ENCODE measurements at regions not wholly inside any gene's neighbourhood (a gene's known extent, or its start where the extent isn't known, plus 50 kb on each side); places are given as distances from the start of the nearest gene placed in this dataset.
A peak's percentile ranks its signal among the peaks of the same experiment; 100 is the strongest.
"Not testable (repeated sequence)": the region's sequence is repeated elsewhere in the genome, so short reads cannot be mapped to it uniquely, and the experiment has no call there.

DNA sequence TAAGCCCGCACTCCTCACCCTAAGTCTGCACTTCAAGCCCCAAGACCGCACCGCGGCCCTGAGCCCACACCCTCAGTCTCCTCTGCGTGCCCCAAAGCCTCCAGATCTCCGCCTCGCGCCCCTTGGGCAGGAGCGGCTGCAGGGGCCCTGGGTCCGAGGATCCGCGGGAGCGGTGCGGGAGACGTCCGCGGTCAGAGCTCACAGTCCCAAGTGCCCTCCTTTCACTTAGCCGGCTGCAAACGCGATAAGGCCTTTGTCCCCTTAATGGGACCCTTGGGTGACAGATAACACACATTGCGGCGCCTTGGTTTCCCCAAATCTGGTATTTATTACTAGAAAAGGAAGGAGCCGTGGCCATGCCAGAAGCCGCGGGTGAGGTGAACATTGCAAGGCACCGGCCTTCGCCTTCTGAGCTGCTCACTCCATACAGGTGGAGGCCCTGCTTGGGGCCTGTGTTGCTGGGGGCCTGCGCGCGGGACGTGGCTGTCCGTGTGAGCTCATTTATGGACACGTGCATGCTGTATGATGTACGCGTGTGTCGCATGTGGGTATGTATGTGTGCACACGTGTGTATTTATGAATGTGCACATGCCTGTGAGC, 178.9 kb downstream of the OR4M2 start:
- not testable (repeated sequence) for DNase-seq (ENCODE audit: low read depth in 2 of 2, low spot score in 1 of 2)

DNA sequence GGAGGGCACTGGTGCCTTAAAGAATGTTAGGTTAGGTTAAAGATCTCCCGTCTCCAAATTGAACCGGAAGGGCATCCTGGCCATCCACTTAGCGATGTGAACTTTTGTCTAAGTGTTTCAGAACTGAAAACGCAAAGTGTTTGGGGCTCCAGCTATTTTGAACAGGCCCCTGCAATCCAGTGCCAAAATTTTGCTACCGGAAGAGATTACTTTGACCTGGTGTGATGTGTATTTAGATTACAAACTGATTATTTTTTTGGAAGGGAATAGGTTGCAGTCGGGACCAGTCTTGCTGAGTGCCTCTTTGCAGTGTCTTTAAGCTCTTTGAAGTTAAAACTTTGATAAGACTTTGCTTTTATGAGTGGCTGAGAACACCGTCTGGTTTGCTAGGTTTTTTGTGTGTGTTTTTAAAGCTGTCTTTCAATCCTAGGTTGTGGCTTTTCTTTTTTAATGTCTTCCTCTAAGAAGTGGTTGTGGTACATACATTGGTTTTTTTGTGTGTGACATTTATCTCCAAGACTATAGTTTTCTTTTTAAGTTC, 179.6 kb downstream of the OR4M2 start:
- DNase-seq (ENCODE audit: low read depth in 2 of 2, low spot score in 1 of 2) = no peak

DNA sequence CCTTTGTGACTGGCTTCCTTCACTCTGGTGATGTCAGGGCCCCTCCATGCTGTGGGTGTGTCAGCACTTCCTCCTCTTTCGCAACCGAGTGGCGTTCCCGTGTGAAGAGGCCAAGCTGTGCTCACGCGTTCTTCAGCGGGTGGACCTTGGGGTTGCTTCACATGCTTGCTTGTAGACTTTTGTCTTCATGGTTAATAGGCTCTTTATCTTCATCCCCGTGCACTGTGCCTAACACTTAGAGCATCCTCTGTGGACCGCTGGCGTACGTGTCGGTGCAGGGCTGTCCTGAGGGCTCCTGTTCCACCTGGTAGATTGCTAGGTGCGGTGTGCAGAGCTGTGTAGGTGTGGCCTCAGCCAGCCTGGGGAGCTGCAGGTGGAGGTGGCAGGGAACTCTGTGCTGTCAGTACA, 182.3 kb downstream of the OR4M2 start:
- DNase-seq (ENCODE audit: low read depth in 2 of 2, low spot score in 1 of 2) = peak in 1 of 2 donors; percentile 34

DNA sequence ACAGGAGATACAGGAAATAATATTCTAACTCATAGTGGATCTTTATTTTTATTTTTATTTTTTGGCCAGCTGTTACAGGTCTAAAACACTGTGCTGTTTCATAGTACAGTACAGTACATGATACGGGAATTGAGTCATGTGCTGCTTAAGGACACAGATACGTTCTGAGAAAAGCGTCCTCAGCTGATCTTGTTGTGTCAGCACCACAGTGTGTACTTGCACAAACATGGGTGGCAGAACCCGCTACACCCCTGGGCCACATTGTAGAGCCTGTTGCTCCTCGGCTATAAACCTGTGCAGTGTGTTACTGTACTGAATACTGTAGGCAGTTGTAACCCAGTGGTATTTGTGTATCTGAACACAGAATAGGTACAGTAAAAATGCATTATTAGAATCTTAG, 183.4 kb downstream of the OR4M2 start:
- no peak for DNase-seq (ENCODE audit: low read depth in 2 of 2, low spot score in 1 of 2)

DNA sequence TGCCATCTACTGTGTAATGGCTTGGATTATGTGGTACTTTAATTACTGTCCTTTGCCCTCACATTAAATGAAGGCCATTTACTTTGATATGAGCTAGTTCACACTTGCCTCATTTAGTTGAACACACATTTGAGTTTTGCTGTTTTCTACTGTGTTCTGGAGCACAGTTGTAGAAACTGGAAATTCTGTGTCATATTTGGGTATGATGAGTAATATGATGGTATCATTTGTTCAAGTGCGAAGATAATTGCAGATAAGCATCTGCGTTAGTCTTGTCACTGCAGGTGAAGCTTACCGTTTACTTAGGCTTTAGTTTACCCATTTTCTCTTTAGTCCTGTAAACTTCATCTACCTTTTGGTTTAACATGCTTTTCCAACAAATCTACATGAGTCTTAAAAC, 183.9 kb downstream of the OR4M2 start:
- DNase-seq (ENCODE audit: low read depth in 2 of 2, low spot score in 1 of 2) = not testable (repeated sequence)

DNA sequence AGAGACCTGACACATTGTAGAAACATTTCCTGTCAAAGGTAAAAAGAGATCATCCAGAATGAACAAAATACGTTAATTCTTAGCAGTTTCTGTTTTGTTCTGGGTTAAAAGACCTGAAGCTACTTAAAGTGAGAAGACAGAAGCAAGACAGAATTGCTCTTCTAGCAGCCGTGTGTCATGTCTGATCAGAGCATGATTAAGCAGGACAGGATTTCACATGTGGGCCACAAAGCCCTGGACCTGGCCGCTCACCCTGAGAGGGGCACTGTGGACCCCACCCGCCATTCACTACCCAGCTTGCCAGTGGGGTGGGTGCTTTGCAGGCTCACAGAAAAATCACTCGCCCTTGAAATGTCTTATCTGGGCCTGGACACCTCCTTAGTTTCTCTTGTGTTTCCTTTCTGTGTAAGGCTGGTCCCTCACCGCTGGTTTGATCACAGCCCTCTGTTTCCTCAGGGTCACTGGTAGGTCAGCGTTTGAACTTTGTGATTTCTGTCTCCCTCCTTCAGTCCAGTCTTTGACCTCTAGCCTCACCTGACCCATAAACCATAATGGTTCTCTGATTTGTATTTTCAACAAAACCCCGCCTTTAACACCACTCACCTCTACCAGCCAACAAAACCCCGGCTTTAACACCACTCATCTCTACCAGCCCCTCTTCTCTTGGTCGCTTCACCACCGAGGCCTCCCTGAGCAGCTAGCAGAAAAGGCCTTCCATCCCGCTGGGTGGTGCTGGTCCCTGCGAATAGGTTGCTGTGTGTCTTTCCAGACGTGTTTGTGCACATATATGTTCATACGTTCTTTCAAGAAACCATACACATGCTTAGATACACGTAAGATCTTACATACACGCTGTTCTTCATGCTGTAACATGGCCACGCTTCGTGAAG, 185.0 kb downstream of the OR4M2 start:
- DNase-seq (ENCODE audit: low read depth in 2 of 2, low spot score in 1 of 2) = peak in 1 of 2 donors; percentile 15

DNA sequence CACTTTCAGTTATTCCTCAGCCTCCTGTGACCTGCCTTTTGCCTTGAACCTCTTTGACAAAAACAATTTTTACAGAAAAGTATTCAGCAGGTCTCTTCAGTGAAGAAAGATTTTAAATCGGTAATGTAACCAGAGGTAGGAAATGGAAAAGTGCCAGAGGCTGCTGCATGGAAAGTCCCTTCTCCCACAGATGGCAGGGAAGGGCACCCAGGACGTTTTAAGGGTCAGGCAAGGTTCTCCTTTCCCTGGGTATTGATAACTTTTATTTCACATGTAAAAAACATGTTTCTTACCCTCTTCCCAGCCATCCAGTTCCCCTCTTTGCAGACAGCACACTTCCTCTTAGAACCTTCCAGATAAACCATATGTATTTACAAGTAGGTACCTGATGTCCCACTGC, 185.6 kb downstream of the OR4M2 start:
- no peak for DNase-seq (ENCODE audit: low read depth in 2 of 2, low spot score in 1 of 2)

DNA sequence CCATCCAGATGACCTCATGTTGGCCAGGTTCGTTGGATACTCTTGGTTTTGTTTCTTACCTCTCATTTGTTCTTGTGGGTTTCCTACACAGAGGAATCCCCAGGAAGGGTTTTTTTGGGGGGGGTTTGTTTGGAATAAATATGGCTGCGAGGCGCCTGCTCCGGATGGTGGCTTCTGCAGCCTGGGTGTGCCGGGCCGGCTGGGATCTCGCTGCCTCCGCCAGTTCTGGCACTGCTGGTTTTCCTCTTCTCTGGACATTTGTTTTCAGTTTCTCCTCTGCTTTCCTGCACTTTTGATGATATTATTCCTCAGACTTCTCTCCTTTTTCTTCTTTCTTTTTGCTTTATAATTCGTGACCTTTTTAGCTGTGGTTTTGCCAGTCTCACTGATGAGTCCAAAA, 187.4 kb downstream of the OR4M2 start:
- DNase-seq (ENCODE audit: low read depth in 2 of 2, low spot score in 1 of 2) = no peak

DNA sequence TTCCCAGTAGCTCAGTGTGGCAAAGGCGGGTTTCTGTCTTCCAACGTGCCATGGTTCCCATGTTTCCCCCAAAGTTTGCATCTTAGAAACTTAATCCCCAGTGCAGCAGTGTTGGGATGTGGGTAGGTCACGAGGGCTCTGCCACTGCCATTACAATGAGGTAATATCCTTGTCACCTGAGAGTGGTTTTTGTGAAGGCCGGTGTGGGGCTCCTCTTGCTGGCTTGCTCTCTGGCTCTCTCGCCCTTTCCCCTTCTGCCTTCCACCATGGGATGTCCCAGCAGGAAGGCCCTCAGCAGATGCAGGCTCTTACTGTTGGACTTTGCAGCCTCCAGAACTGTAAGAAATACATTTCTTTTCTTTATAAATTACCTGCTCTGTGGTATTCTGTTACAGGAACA, 187.9 kb downstream of the OR4M2 start:
- DNase-seq (ENCODE audit: low read depth in 2 of 2, low spot score in 1 of 2) = not testable (repeated sequence)

DNA sequence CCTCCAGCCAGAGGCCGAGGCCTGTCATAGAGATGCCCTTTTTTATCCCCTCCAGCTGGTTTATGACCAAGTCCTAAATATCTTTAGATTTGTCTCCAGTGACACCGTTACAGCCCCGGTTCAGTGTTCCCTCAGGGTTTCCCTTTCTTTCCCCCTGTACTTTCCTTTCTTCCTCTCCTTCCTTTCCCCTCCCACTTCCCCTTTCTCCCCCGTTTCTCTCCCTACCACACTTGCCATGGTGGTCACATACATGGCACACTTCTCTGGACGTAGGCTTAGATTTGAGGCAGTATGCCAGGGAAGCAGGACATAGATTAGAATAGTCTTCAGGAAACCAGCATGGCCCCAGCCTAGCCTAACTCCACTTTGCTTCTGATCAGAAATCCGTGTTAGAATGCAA, 188.3 kb downstream of the OR4M2 start:
- DNase-seq (ENCODE audit: low read depth in 2 of 2, low spot score in 1 of 2) = not testable (repeated sequence)

DNA sequence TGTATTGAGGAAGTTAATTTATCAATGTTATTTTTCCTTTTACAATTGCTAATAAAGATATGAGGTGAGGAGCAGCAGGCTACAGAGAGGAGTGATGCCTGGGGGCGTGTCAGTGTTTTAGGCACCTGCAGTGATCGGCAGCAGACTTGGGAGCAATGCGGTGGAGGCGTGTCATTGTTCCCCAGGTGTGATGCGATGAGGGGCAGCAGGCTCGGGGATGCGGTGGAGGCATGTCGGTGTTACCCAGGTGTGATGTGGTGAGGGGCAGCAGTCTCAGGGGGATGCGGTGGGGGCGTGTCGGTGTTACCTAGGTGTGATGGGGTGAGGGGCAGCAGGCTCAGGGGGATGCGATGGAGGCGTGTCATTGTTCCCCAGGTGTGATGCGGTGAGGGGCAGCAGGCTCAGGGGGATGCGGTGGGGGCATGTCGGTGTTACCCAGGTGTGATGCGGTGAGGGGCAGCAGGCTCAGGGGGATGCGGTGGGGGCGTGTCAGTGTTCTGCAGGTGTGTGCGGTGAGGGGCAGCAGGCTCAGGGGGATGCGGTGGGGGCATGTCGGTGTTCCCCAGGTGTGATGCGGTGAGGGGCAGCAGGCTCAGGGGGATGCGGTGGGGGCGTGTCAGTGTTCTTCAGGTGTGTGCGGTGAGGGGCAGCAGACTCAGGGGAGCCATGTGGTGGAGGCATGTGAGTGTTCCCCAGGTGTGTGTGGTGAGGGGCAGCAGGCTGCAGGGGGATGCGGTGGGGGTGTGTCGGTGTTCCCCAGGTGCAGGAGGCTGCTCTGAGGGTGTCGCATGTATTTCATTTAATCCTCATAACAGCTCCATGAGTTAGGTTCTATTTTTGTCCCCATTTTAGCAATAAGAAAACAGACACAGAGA, 186.2 kb upstream of the GOLGA6L22 start:
- DNase-seq (ENCODE audit: low read depth in 2 of 2, low spot score in 1 of 2) = not testable (repeated sequence)

DNA sequence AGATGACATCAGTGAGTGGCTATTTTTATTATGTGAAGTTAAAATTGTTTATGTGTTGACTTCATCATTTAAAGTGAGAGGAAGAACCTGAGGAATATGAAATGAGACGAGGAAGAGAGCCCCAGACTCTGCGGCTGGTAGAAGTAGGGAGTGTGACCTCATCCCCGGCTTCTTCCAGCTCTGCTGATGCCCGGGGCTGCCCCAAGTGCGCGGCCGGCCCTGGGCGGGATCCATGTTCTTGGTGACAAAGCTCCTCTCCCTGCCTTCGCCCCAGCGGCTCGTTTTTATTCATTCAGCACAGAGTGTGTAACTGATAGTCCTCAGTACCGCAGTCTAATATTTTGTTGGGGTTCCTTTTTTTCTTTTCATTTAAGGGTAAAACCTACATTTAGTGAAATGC, 185.5 kb upstream of the GOLGA6L22 start:
- not testable (repeated sequence) for DNase-seq (ENCODE audit: low read depth in 2 of 2, low spot score in 1 of 2)

DNA sequence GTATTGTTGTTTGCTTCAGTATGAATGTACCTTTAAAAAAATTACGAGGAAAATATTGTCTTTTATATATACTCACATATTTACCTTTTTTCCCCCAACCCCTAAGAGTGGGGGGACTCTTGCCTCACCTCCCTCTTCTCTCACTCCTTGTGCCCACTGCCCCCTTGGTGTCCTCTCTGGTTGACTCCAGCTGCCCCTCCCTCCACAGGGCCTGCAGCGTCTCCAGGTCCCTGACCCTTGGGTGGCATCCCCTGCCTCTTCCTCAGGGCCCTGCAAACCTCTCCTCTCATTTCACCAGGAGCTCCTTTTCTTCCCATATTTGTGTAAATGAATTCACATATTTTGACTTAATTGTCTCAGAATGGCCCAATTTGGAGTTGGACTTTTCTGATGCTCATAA, 184.3 kb upstream of the GOLGA6L22 start:
- not testable (repeated sequence) for DNase-seq (ENCODE audit: low read depth in 2 of 2, low spot score in 1 of 2)

DNA sequence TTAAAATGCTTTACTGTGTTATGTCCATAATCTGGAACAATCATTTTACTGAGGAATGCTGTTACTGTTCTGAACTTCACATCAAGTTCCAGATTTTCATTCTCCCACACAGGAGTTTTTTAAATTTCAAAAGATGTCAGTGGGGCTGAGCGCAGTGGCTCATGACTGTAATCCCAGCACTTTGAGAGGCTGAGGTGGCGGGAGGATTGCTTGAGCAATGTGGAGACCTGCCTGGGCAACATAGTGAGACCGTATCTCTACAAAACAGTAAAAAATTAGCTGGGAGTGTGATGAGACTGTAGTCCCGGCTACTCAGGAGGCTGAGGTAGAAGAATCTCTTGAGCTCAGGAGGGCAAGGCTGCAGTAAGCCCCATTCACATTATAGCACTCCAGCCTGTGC, 177.9 kb upstream of the GOLGA6L22 start:
- not testable (repeated sequence) for DNase-seq (ENCODE audit: low read depth in 2 of 2, low spot score in 1 of 2)

DNA sequence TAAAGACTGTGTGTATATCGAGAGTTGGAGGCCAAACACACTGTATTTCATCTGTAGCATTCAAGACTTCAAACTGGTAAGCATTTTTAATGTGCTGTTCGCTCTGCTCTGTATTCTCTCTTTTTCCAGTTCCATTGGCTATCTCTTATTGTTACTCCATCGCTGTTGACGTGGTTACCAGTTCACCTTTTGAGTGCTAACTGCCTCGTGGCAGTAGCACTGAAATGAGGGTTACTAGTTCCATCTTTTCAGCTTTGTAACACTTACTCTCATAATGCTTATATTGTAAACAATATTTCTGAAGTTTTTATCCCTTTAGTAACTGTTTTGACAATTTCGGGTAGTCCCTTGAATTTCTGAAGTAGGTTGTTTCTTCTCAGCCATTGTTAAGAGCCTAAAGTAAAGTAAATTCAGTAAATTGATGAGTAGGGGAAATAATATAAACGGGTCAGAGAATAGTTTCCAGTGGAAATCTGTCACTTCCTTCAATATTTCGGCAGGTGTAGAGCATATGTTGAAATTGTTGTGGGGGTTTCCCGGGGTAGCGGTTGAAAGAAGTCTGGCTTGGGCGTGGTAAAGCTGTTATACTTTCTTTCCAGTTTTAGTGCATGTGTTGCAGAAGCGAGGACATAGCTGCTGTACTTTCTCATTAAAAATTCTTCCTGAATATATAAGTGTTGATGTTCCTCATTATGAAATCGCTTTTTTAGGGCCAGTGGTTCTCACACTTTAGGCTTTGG, 175.7 kb upstream of the GOLGA6L22 start:
- not testable (repeated sequence) for DNase-seq (ENCODE audit: low read depth in 2 of 2, low spot score in 1 of 2)

DNA sequence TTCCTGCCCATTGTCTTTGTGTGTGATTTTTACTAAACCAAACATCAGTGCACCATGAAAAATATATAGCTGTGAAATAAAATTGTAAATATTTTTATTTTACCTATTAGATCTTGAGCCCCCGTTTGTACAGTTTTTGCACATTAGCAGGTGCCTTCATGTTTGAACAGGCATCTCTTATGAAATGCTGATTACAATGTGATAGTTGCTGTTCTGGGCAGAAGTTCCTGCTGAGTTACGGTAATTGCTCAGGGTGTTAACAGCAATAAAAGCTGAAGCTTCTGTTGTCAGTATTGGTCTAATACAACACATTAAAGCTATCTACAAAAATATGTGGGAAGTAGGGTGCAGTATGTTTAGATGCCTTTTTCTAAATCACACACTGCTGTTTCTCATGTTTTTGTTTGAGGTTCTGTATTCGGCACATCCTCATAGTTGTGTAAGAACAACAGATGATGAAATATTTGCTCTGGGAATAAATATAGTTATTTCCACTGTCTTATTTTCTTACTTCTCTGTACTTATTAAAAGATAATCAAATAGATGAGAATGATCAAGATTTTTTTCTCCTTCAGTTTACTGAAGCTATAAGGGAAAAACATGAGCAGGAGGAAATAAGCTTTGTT, 173.8 kb upstream of the GOLGA6L22 start:
- not testable (repeated sequence) for DNase-seq (ENCODE audit: low read depth in 2 of 2, low spot score in 1 of 2)

DNA sequence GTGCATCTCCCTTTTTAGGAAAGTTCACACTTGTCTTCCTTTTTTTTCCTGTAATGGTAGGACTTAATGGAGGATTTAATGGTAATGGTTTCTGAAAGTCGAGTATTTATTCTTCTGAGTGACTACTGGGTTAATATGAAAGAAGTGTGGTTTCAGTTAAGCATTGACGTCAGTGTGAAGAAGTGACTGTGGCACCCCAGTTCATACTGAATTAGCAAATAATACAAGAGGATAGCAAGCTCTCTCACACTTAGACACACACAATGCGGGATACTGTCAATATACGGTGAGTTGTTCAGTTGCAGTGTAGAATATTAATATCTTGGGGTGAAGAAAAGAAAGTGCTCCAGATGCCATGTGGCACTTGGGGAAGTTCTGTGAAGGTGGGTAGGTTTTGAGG, 167.6 kb upstream of the GOLGA6L22 start:
- DNase-seq (ENCODE audit: low read depth in 2 of 2, low spot score in 1 of 2) = not testable (repeated sequence)

DNA sequence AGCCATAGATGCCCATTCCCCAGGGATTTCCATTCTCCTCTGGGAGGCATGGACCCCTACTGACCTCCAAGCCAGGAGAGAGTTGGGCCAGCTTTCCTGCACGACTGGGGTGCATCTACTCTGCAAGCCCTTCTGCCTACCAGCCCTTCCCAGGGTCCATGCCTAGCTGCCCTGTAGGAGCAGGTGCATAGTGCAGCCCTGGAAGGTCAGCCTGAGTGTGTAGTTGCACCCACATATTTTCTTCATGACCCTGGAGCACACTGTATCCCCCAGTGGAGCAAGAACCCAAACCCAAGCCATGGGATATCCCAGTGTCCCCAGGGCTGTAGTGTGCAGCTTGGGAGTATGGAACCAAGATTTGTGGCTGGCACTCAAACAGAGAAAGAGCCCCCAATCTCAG, 155.6 kb upstream of the GOLGA6L22 start:
- not testable (repeated sequence) for DNase-seq (ENCODE audit: low read depth in 2 of 2, low spot score in 1 of 2)

Data from stimulated activated CD8-positive, alpha-beta memory T cell treated with anti-CD3 and anti-CD28 coated beads, Interleukin-4, amount 100 ng/mL, for 4 hours (primary cell).